ENCODE measurements at regions not wholly inside any gene's neighbourhood (a gene's known extent, or its start where the extent isn't known, plus 50 kb on each side); places are given as distances from the start of the nearest gene placed in this dataset.

DNA sequence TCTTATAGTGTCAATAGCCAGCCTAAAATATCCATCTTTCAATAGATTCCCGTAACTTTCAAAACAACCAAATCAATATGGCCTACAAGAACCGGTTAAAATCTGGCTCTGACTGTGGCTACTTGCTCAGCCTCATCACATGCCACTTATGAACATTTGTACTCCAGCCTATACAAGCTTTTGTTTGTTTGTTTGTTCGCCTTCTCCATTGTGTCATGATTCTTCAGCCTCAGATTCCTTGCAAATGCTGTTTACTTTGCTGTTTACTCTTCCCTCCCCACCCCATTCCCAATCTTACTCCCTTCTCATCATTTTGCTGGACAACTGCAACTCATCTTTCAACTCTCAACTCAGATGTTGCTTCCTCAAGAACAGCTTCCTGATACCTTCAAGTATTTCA, 161.2 kb downstream of the CAPZA3 start:
- no peak for DNase-seq (ENCODE audit: low read depth)

DNA sequence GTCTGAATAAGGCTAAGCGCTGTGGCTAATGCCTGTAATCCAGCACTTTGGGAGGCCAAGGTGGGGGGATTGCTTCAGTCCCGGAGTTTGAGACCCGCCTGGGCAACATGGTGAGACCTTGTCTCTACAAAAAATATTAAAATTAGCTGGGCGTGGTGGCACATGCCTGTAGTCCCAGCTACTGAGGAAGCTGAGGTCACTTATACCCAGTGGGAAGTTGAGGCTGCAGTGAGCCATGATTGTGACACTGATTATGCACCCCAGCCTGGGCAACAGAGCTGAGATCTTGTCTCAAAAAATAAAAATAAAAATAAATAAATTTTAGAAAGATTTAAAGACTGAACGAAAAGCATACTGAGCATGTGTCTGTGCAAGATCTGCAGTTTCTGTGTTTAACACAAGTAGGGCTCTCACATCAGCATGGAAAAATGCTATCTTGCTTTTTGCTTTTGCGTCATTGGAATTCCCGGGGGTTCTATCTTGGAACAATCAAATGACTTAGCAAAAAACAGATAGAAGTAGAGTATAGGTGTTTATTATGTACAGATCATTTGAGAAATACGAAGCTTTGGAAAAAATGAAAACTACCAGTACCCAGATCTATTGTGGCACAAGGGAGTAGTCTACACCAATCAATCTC, 161.9 kb downstream of the CAPZA3 start:
- no peak for DNase-seq (ENCODE audit: low read depth)

DNA sequence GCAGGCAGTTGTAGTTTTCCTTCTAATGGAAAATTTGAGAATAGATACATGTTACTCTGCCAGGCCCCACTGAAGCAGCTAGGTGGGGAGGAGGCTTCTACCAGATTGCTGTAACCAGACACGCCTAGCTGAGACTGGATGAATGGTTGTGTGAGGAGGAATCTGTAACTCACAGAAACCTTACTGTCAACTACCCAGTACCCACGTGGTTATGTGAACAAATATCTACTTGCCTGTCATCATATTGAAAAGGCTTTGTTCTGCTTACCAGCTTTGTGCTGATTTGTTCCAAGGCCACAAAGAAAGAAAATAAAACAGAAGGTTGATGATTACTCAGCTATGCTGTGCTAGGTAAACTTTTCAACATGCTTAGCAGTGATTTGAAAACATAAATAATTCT, 167.2 kb downstream of the CAPZA3 start:
- no peak for DNase-seq (ENCODE audit: low read depth)

DNA sequence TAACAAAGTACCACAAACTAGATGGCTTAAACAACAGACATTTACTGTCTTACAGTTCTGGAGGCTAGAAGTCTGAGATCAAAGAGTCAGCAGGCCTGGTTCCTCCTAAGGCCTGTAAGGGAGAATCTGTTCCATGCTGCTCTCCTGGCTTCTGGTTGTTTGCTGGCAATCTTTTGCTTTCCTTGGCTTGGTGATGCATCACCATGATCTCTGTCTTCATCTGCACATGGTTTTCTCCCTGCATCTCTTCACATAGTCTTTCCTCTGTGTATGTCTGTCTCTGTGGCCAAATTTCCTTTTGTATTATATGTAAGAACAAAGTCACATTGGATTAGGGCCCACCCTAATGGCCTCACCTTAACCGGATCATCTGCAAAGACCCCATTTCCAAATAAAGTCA, 168.5 kb downstream of the CAPZA3 start:
- DNase-seq (ENCODE audit: low read depth), result no peak

DNA sequence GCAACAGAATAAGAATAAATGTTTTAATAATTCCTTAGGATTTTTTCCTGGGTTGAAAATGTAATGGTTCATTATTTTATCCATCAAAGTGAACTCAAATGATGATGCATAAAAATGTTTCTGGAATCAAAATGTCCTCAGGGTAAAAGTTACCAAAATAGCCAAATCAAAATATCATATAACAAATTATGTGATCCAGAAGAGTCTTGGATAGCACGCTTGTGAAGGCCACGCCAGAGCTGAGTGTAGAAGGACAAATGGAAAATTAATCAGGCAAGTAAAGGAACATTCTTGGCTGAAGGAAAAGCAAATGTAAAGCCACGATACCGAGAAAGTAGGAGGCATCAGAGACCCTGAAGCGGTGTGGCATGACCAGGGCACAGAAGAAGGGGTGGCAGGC, 169.2 kb downstream of the CAPZA3 start:
- DNase-seq (ENCODE audit: low read depth), result no peak

DNA sequence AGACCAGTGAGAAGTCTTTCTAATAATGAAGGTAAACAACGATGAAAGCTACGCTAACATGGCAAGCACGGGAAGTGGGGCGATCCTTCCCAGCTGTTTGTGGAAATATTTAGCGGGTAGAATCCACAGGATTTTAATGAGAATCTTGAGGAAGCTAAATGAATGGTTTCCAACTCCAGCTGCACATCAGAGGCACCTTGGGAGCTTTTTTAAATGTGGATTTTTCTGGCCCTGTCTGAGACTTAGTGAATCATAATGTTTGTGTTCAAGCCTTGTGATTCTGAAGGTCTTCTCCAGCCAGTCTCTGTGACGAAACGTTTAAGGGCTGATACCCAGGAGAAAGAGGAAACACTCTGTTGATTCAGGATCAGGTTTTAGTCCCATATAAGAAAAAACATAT, 169.8 kb downstream of the CAPZA3 start:
- DNase-seq (ENCODE audit: low read depth), result no peak

DNA sequence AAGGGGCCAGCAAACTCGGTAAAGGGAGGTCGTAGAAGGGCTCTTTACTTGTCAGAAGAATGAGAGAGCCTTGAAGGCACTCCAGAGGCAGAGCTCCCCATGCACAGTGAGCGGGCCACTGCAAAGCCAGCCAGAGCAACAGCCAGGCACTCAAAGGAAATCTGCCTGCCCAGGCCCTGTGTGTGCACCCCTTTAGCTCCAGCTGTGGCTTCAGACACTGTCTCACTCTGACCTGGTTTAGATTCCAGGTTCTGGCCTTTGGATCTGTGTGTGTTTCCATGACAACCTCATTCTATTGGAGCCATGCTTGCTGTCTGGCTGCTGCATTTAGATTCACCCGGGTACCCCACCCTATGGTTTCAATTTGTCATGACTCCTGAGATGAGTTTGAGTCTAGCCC, 170.3 kb downstream of the CAPZA3 start:
- no peak for DNase-seq (ENCODE audit: low read depth)

DNA sequence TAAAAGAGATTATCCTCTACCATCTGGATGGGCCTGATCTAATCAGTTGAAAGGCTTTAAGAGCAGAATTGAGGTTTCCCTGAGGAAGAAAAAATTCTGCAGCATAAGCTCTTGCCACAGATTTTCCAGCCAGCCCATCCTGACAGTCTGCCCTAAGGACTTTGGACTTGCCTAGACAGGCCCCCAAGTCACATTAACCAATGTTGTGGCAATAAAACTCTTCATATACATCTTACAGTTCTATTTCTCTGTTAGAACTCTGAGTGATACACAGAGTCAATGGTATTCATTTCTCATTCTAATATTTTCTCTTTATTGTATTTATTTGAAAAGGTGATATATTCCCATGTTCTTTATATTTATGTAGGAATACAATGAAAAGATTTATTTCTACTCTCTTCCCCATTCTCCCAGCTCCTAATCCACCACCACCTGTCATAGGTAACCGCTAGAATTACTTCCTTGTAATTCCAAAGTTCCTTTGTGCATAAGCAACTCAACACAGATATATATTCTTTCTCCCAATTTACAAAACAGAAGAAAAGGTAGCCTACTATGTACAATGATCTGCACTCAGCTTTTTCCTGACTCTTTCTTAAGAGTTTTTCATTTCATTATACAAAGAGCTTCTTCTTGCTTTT, 182.1 kb downstream of the CAPZA3 start:
- no peak for DNase-seq (ENCODE audit: low read depth)

DNA sequence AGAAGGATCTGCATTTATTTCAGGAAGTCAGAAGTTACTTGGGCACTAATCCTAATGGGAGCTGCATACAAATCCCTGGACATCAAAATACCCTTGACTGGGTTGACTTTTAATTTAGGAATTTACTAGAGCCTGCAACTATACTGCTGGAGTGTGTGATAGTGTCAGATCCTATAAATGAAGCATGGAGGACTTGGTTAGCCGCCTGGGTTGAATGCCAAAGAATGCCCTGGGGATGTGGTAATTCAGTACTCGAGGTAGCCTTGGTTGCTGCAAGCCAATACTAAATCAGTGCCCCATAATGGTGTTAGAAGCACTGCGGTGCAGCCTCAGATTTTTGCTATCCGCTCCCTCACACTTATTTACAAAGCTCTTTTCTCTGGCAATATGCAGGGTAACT, 184.9 kb downstream of the CAPZA3 start:
- DNase-seq (ENCODE audit: low read depth), result peak; percentile 18

DNA sequence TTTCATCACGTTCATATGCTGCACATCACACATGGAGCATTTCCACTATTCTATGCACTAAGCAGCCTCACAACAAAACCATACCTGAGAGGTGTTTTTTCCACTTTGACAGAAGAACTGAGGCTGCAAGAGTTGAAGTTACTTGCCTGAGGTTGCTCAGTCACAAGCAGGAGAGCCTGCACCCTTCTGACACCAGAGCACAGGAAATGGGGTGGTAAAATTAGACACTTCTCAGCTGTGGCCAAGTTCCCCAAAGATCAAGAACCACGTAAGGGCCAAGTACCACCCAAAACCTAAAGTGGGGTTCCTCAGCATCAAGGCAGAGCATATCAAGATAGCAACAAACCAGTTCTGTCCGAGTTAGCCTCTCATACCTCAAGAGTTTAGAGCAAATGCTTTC, 185.8 kb downstream of the CAPZA3 start:
- DNase-seq (ENCODE audit: low read depth), result no peak

DNA sequence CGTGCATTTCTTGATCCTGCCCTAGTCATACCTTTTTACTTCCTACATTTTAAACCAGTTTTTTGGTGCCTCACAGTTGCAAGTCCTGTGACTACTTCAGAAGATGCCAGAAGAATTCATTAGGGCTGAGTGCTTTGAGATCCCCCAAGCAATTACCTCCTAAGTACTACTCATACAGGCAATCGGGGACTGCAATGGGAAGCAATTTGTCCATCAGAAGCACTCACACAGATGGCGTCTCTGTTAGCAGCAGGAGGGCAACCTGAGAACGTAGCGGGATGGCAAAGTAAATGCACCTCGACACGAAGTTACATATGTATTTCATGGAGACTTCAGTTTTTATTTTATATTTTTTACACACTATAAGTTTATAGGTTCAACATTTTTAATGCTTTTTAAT, 188.3 kb downstream of the CAPZA3 start:
- no peak for DNase-seq (ENCODE audit: low read depth)

DNA sequence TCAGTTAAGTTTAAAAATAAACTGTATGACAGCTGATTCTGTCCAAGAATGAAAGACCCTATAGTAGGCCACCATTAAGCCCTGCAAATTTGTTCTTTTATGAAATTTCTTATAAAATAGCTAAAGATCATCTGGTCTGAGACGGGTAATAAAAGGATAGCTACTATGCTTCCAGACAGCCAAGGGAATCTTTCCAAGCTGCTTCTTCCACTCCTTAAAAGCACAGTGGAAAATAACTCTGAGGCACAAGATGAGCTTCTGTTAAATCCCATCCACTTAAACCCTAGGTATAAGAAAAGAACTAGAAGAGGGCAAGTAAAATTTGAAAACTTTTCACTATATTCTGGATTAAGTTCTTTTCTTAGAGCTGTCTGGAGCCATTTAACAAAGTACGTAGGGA, 194.3 kb downstream of the CAPZA3 start:
- DNase-seq (ENCODE audit: low read depth), result no peak

DNA sequence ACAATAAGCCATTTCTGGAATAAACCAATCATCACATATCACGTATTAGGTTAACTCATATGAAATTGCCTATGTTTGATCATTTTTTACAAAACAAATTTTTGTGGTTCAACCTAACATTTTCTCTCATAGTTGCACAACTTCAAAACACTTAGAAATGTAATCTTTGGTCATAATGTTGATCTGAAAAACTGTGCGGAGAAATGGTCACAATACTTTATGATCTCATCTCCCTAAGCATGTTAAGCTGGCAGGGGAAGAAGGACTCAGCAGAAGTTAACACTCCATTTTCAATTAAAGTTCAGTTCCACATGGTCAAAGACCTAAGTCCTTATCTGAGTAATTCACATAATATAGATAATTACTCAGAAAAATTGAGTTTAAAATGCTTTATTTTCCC, 194.8 kb downstream of the CAPZA3 start:
- no peak for DNase-seq (ENCODE audit: low read depth)

DNA sequence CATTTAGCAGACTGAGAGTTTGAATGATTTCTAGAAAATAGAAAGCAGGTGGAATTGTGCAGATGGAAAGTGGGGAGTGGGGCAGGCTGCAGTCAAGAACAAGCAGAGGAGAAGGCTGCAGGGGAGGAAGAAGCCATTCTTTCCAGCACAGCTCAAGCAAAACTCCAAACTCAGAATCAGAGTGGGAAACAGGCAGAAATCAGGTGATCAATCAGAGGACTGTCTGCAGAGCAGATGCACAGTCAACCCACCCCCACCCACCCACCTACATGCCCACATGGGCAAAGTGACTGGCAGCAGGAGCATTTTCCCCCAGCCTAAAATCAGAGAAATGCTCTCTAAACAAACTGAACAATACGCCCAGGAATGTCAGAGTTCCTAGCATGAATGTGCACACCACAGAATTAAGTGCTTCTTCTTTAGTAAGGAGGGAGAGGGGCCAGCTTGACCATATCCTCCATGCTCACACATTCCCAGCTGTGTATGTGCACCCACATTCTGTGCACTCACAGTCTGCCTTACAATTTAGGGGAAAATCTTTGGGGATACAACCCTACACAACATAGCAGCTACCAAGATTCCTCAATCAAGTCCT, 194.1 kb upstream of the PLEKHA5 start:
- DNase-seq (ENCODE audit: low read depth), result no peak

DNA sequence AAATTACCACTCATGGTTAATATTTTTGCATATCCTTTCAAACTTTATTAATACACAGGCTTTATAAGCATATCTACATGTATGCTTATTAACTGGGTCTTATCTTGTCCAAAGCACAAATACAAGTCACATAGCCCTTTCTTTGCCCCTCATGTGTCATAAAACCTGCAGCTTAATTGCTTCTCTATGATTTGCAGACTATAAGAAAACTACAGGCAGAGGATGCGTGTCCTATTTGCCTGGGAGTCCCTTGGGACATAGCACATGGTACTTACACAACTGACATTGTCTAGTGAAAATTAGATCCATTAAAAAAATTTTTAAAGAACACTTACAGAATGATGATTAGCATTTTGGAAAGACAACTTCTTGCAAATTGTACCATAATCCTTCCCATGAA, 190.5 kb upstream of the PLEKHA5 start:
- DNase-seq (ENCODE audit: low read depth), result no peak

DNA sequence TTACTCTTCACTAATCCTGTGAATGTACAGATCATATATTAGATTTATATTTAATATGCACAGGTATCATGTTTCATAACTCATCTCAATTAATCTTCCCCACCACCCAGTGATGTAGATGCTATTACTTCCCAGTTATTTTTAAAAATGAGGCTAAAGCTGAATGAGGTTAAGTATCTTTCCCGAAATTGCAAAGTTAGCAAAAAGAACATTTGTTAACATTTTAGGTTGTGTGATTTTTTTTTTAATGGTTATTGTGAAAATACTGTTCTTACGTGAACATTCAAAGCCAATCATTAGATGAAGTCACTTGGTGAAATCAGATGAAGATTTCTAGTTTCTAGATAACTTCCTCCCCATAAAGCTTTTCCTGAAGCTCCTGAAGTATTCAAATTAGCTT, 186.9 kb upstream of the PLEKHA5 start:
- DNase-seq (ENCODE audit: low read depth), result no peak

DNA sequence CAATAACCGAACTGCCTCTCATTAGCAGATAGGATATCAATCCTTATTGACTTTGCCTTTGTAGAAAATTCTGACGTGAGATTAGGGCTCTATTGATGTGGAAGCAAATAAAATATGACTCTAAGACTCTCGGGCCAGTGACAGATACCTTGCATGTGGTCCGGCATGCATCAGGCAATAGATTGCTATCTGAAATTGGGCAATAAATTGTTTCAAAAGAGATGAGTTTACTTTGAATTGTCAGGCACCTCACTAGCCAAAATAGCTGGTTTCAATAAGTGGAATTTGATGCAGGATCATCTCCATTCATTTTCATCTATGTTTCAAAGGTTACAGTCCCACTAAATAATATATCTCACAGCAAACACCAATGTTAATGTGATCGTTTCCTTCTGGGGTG, 186.3 kb upstream of the PLEKHA5 start:
- DNase-seq (ENCODE audit: low read depth), result no peak

DNA sequence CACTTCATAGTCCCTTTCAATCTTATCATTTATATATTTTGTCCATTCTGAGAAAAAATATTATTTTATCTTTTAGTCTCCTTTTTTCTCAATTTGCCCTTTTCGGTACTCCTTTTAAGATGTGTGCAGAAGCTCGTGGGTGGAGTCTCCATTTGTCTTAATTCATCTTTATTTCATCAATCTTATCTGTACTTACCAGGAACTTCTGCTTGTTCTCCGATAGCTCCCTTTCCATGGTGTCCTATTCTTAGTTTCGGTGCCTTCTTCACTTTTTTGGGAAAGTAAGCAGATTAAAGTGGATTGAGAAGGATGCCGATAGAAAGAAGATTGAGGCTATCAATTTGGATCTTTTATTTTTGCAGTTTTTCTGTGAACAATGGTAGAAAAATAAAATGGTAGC, 183.4 kb upstream of the PLEKHA5 start:
- no peak for DNase-seq (ENCODE audit: low read depth)

DNA sequence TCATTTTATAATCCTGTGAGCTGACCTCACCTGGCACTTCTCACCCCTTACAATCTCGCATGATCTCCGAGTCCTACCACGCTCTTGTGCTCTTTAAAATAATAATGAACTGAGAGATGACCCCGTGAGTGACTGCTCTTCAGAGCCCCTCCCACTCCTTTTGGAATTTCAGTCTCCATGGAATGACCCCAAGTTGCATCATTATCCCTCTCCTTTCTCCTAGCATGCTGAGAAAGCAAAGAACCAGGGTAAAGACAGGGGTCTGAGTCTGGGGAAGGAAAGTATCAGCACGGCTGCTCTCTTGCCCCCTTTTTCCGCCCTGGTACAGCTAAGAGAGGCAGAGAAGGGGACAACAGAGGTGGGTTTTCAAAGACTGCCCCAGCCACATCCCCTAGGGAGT, 178.3 kb upstream of the PLEKHA5 start:
- no peak for DNase-seq (ENCODE audit: low read depth)

DNA sequence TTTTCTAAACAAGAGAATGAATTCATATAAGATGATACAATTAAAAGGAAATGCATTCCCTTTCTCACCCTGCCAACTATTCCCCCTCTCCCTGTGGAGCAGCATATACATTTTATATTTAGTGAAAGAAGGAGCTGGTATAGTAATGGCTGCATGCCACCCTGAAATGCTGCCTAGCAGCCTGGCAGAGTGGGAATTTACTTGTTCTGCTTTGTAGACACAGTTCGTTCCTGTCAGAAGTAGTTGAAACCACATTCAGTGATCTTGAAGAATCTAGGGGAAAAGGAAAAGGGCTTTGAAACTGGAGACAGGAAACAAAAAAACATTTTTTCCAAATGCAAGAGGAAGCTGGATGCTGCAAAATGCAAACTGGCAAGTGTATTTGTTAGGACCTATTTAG, 176.0 kb upstream of the PLEKHA5 start:
- DNase-seq (ENCODE audit: low read depth), result no peak

DNA sequence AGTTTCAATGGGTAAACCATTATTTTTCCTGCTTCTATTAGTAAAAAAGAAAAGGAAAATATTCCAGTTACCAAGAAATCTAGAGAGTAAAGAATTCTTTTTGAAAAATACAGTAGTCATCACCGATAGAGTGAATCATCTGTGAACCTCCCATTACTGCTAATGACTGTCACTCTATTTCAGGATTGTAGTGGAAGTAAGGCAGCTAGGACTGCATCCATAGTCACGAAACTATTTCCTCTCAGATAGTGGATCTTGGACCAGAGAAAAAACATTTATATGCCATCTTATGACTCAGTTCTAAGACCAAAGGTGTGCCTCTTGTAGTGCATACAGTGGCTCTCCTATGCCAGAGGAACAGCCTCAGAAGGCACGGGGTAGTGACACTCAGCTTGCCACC, 173.9 kb upstream of the PLEKHA5 start:
- DNase-seq (ENCODE audit: low read depth), result peak; percentile 10

DNA sequence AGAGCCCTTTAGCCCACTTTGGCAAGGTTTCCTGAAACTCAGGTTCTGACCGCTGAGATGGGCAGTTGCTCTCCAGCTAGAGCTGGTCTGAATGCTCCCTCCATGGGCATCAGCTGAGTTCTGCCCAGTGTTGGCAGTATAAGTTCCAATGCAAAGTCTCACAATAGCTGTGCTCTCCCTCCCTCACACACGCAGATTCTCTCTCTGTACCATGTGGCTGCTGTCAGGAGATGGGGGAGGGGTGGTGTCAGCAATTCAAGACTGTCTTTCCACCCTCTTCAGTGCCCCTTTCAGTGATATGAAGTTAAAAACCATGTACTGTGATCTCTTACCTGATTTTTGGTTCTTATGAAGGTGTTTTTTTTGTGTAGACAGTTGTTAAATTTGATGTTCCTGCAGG, 164.3 kb upstream of the PLEKHA5 start:
- DNase-seq (ENCODE audit: low read depth), result no peak

DNA sequence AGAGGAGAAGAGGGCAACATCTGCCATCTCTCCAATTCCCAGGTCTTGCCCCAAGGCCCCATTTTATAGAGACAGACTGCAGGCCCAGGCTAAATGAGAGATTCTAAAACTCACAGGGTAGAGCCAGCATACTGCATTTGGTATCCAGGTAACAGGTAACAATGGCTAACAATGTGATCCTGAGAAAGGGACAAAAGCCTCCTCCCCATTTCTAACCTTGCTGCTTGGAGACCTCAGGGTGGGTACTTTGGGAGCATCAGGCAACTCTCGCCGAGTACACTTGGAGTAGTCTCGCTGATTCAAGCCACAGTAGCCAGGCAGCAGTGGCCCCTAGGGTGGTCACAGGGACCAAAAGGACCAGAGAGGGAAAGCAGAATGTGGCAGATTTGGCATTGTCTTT, 162.6 kb upstream of the PLEKHA5 start:
- no peak for DNase-seq (ENCODE audit: low read depth)

All from myocyte (in vitro differentiated cells).